ENCODE measurements at regions not wholly inside any gene's neighbourhood (a gene's known extent, or its start where the extent isn't known, plus 50 kb on each side); places are given as distances from the start of the nearest gene placed in this dataset.

GRCh38 chr10:8225187-8225586 is 170.7 kb downstream of the GATA3 start:
- no peak for TF ChIP-seq ISL1 (CRISPR knock-in tag; IDR thresholded peaks at IDR 0.05)
- no peak for TF ChIP-seq CSDC2 (CRISPR knock-in tag; IDR thresholded peaks at IDR 0.05)
- TF ChIP-seq SNAI2 (CRISPR knock-in tag; IDR thresholded peaks at IDR 0.05) = no peak
- no peak for TF ChIP-seq TCF4 (CRISPR knock-in tag; IDR thresholded peaks at IDR 0.05; ENCODE audit: borderline replicate concordance)
- TF ChIP-seq PPARA (CRISPR knock-in tag; IDR thresholded peaks at IDR 0.05; ENCODE audit: borderline replicate concordance) = no peak
- no peak for TF ChIP-seq ARNTL (CRISPR knock-in tag; IDR thresholded peaks at IDR 0.05; ENCODE audit: borderline replicate concordance, low read depth)
- no peak for TF ChIP-seq PATZ1 (CRISPR knock-in tag; IDR thresholded peaks at IDR 0.05; ENCODE audit: borderline replicate concordance)
- no peak for TF ChIP-seq OSR1 (CRISPR knock-in tag; IDR thresholded peaks at IDR 0.05)
